ENCODE measurements at regions not wholly inside any gene's neighbourhood (a gene's known extent, or its start where the extent isn't known, plus 50 kb on each side); places are given as distances from the start of the nearest gene placed in this dataset.

- no peak for TF ChIP-seq CTCF (IDR thresholded peaks at IDR 0.05; ENCODE audit: low read depth, low read length)
- TF ChIP-seq EZH2phosphoT487 (IDR thresholded peaks at IDR 0.05; ENCODE audit: low read depth) = no peak
These were observed 372.6 kb downstream of the MTRR start for GRCh38 chr5:8241558-8241957.
